ENCODE measurements at regions not wholly inside any gene's neighbourhood (a gene's known extent, or its start where the extent isn't known, plus 50 kb on each side); places are given as distances from the start of the nearest gene placed in this dataset.

DNA sequence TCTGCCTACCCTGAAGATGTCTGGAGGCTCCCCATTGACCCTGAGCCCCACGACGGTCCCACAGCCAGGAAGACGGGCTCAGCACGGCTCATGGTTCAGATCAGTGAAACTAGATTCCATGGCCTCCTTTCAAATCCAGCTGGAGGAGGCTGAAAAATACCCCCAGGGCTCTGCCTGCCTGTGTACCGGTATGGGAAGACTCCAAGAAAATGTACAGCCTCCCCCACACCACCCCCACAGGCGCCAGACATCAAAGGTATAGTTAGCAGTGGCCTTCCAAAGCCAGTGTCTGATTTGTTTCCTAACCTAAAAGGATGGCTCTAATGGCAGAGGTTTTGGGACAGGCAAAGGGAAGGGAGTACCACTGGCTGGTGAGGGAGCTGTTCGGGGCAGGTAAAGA lies 86.2 kb upstream of the SNAP25 start:
- Histone ChIP-seq H3K4me1 (peaks cover 0 to 10% of the 10 kb centered on the region in 2 donors), H3K27ac (no peak overlapping the region), H3K9me3 (no peaks in the 10 kb centered on the region), H3K27me3 (no peaks in the 10 kb centered on the region), H3K36me3 (no peaks in the 10 kb centered on the region), H3K4me3 (no peak overlapping the region)
- TF ChIP-seq, protein P1, sequence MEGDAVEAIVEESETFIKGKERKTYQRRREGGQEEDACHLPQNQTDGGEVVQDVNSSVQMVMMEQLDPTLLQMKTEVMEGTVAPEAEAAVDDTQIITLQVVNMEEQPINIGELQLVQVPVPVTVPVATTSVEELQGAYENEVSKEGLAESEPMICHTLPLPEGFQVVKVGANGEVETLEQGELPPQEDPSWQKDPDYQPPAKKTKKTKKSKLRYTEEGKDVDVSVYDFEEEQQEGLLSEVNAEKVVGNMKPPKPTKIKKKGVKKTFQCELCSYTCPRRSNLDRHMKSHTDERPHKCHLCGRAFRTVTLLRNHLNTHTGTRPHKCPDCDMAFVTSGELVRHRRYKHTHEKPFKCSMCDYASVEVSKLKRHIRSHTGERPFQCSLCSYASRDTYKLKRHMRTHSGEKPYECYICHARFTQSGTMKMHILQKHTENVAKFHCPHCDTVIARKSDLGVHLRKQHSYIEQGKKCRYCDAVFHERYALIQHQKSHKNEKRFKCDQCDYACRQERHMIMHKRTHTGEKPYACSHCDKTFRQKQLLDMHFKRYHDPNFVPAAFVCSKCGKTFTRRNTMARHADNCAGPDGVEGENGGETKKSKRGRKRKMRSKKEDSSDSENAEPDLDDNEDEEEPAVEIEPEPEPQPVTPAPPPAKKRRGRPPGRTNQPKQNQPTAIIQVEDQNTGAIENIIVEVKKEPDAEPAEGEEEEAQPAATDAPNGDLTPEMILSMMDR (IDR thresholded peaks at IDR 0.05) = no peak
- no peak for DNase-seq (ENCODE audit: low spot score)

DNA sequence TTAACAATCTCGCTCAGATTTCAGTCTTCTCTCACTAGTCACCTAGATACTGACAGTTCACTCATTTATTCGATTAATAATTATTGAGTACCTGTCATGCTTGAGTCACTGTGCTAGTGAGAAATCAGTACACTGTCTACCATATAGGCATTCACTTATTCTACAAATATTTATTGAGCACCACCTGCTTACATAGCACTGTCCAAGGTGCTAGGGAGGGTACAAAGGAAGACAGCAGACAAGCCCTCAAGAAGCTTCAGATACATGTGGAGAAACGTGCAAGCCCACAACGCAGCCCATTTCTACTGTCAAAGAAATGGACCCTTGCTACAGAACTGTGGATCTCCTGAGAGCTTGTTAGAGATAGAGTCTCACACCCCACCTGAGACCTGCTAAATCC lies 85.1 kb upstream of the SNAP25 start:
- Histone ChIP-seq H3K9me3 (no peaks in the 10 kb centered on the region), H3K27ac (no peak overlapping the region), H3K36me3 (no peaks in the 10 kb centered on the region), H3K4me3 (no peak overlapping the region), H3K27me3 (no peaks in the 10 kb centered on the region), H3K4me1 (peaks cover 0 to 10% of the 10 kb centered on the region in 2 donors)
- no peak for DNase-seq (ENCODE audit: low spot score)
- TF ChIP-seq, protein P1 (IDR thresholded peaks at IDR 0.05) = no peak

DNA sequence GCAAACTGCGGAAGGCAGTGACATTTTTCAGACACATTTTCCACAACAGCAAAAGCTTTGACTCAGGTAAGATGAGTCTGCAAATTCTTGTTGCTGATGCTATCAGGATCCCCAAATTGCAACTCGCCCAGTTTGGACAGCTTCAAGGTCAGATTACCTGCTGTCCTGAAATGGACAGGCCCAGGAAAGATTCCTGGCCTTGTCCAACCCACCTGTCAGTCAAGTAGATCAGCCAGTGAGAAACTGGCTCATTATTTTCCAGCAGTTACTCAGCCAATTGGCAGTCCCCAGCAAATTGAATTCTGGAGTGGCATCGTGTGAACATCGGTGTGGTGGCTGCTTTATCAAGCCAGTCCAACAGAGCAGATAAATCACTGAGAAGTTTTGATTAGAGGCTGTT lies 84.5 kb upstream of the SNAP25 start:
- TF ChIP-seq, protein P1 (IDR thresholded peaks at IDR 0.05) = no peak

DNA sequence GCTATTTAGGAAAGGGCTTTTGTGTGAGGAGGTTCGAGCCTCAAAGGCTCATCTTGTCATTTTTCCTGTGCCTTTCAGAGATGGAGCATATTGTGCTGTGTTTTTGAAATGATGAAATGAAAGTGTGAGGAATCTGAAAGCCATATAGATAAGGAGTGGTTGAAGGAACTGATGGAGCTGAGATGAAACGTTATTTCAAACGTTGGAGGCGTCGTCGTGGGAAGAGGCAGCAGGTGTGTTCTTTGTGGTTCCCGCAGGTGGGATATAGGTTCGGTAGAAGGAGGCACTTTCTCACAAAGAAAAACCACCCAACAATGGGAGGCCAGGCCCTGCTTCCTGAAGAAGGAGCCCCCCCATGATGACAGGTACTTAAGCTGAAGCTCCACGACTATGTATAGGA lies 83.2 kb upstream of the SNAP25 start:
- H3K9me3 ChIP-seq = no peaks in the 10 kb centered on the region
- H3K36me3 ChIP-seq = no peaks in the 10 kb centered on the region
- no peak overlapping the region for H3K4me3 ChIP-seq
- no peaks in the 10 kb centered on the region for H3K27me3 ChIP-seq
- H3K4me1 ChIP-seq = peaks cover 0 to 10% of the 10 kb centered on the region in 2 donors
- TF ChIP-seq, protein P1 (IDR thresholded peaks at IDR 0.05) = no peak
- no peak overlapping the region for H3K27ac ChIP-seq
- no peak for DNase-seq (ENCODE audit: low spot score)

More for the DNA sequence above, 84.5 kb upstream of the SNAP25 start:
- Histone ChIP-seq H3K27me3 (no peaks in the 10 kb centered on the region), H3K4me1 (peaks cover 0 to 10% of the 10 kb centered on the region in 2 donors), H3K9me3 (no peaks in the 10 kb centered on the region), H3K36me3 (no peaks in the 10 kb centered on the region), H3K4me3 (no peak overlapping the region), H3K27ac (no peak overlapping the region)
- no peak for DNase-seq (ENCODE audit: low spot score)

GRCh38 chr20:10137032-10137431 lies 81.6 kb upstream of the SNAP25 start:
- H3K9me3 ChIP-seq = no peaks in the 10 kb centered on the region
- H3K4me3 ChIP-seq = no peak overlapping the region
- no peak overlapping the region for H3K27ac ChIP-seq
- peaks cover 0 to 2% of the 10 kb centered on the region in 2 donors for H3K4me1 ChIP-seq
- no peaks in the 10 kb centered on the region for H3K27me3 ChIP-seq
- TF ChIP-seq, protein P1 (IDR thresholded peaks at IDR 0.05) = no peak
- DNase-seq (ENCODE audit: low spot score) = no peak
- no peaks in the 10 kb centered on the region for H3K36me3 ChIP-seq

DNA sequence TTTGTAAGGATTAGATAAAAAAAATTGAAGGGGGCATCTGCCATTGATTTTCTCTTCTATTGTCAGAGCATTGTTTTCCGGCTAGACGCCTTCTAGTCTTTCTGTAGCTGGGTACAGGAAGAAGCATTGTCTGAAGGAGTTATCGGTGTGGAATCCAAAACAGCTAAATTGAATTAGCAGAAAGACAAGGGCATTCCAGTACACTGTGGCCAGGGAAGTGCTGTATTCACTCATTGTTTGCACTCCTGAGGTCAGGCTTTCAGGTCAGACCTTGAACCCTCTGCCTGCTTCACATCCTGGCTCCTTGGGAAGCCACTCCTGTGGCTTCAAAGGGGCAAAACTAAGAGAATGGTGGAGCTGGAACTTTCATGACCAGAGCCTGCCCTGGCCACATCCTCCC lies 81.1 kb upstream of the SNAP25 start:
- no peaks in the 10 kb centered on the region for H3K4me1 ChIP-seq
- TF ChIP-seq, protein P1 (IDR thresholded peaks at IDR 0.05) = no peak
- no peak overlapping the region for H3K4me3 ChIP-seq
- H3K27me3 ChIP-seq = no peaks in the 10 kb centered on the region
- no peaks in the 10 kb centered on the region for H3K36me3 ChIP-seq
- no peak overlapping the region for H3K27ac ChIP-seq
- DNase-seq (ENCODE audit: low spot score) = no peak
- H3K9me3 ChIP-seq = no peaks in the 10 kb centered on the region

Measured in right atrium auricular region (tissue), 2 donors.